Prostate gland (tissue), 2 donors: ENCODE measurements at regions not wholly inside any gene's neighbourhood (a gene's known extent, or its start where the extent isn't known, plus 50 kb on each side); places are given as distances from the start of the nearest gene placed in this dataset.
A peak's percentile ranks its signal among the peaks of the same experiment; 100 is the strongest.

ENCODE experiments used
- DNase-seq: peaks from one replicate; pipeline ENCODE4 v3.0.0-alpha.2; 2019; ENCODE audit warnings: low spot score
- H3K27ac ChIP-seq, 2 donors: fragments of 200-600 bp; sonication (generic); 2 replicates each; pipeline ENCODE4 v1.5.1; 2017 to 2019
- H3K27me3 ChIP-seq: fragments of 200-600 bp; sonication (generic); replicated peaks from 2 replicates; pipeline ENCODE4 v1.5.1; 2019; ENCODE audit not compliant: insufficient read depth
- H3K36me3 ChIP-seq, 2 donors: fragments of 200-600 bp; sonication (generic); 1 replicate in 1 of 2; 2 replicates in 1 of 2; pipeline versions ENCODE4 v1.5.1 to v1.8.1; 2017 to 2019
- H3K4me1 ChIP-seq: fragments of 200-600 bp; sonication (generic); replicated peaks from 2 replicates; pipeline ENCODE4 v1.5.1; 2019
- H3K4me3 ChIP-seq, 2 donors: fragments of 200-600 bp; sonication (generic); 2 replicates each; pipeline ENCODE4 v1.5.1; 2017 to 2019
- H3K9me3 ChIP-seq: fragments of 200-600 bp; sonication (generic); 2 replicates; pipeline ENCODE4 v1.5.1; 2017
- CTCF ChIP-seq, 4 experiments: fragments of 200-600 bp in 2 of 4; fragments of 450-650 bp in 2 of 4; sonication (generic) in 2 of 4; IDR thresholded peaks; 1 replicate in 3 of 4; 2 replicates in 1 of 4; pipeline ENCODE4 v1.5.1; 2016 to 2019; ENCODE audit warnings: antibody characterized with exemption in 4 of 4, mild to moderate bottlenecking in 2 of 4, moderate library complexity in 2 of 4
- POLR2A ChIP-seq: fragments of 450-650 bp; IDR thresholded peaks from one replicate; pipeline ENCODE4 v1.6.1; 2016; ENCODE audit warnings: antibody characterized with exemption, mild to moderate bottlenecking
- POLR2AphosphoS5 ChIP-seq: sonication (generic); formaldehyde crosslinking; IDR thresholded peaks from one replicate; pipeline ENCODE4 v1.6.1; 2017; ENCODE audit warnings: antibody characterized with exemption
- WGBS: methylation state at CpG from one replicate; pipeline ENCODE4 v1.1.5; 2018; 5-methylcytosine and 5-hydroxymethylcytosine counted together
- intact Hi-C: fragments of 100-400 bp; cut with DNase I; formaldehyde crosslinking; loops from one replicate; pipeline ENCODE4 v1.14.2; 2022

GRCh38 chr6:146896960-146897701 lies 298.4 kb downstream of the ADGB start:
- Histone ChIP-seq H3K36me3 (no peaks in the 10 kb centered on the region), H3K27ac (no peak overlapping the region), H3K4me1 (no peaks in the 10 kb centered on the region), H3K9me3 (no peaks in the 10 kb centered on the region), H3K27me3 (no peaks in the 10 kb centered on the region), H3K4me3 (no peak overlapping the region)
- TF ChIP-seq CTCF (IDR thresholded peaks at IDR 0.05): no peak
- TF ChIP-seq POLR2AphosphoS5: no peak
- TF ChIP-seq POLR2A: no peak
- intact Hi-C loops: no loop called here
- no peak for DNase-seq
- WGBS: 77% methylated on average over 4 of the region's 4 CpGs

GRCh38 chr6:146898069-146898887 lies 299.5 kb downstream of the ADGB start:
- H3K27ac ChIP-seq: no peak overlapping the region
- intact Hi-C loops: no loop called here
- no peaks in the 10 kb centered on the region for H3K4me1 ChIP-seq
- no peaks in the 10 kb centered on the region for H3K9me3 ChIP-seq
- H3K27me3 ChIP-seq: no peaks in the 10 kb centered on the region
- TF ChIP-seq POLR2A (no peak), CTCF (IDR thresholded peaks at IDR 0.05) (no peak), POLR2AphosphoS5 (no peak)
- H3K4me3 ChIP-seq: no peak overlapping the region
- no peak for DNase-seq
- no peaks in the 10 kb centered on the region for H3K36me3 ChIP-seq
- 76% methylated on average over 6 of the region's 6 CpGs for WGBS

GRCh38 chr6:146898888-146899227 lies 300.1 kb downstream of the ADGB start:
- no peak for DNase-seq
- intact Hi-C loops: no loop called here
- H3K36me3 ChIP-seq: no peaks in the 10 kb centered on the region
- 87% methylated on average over 3 of the region's 3 CpGs for WGBS
- no peak for TF ChIP-seq POLR2A
- TF ChIP-seq POLR2AphosphoS5: no peak
- no peak for TF ChIP-seq CTCF (IDR thresholded peaks at IDR 0.05)
- no peaks in the 10 kb centered on the region for H3K9me3 ChIP-seq
- no peaks in the 10 kb centered on the region for H3K4me1 ChIP-seq
- no peaks in the 10 kb centered on the region for H3K27me3 ChIP-seq
- H3K27ac ChIP-seq: no peak overlapping the region
- H3K4me3 ChIP-seq: no peak overlapping the region

GRCh38 chr6:146901940-146902816 lies 302.0 kb upstream of the STXBP5 start:
- no peak for DNase-seq
- no peaks in the 10 kb centered on the region for H3K27me3 ChIP-seq
- TF ChIP-seq CTCF (IDR thresholded peaks at IDR 0.05) (peak in 1 of 4 experiments; percentile 14), POLR2A (no peak)
- intact Hi-C loops: no loop called here
- H3K4me1 ChIP-seq: peaks cover 2% of the 10 kb centered on the region
- no peak overlapping the region for H3K4me3 ChIP-seq
- 86% methylated on average over 6 of the region's 6 CpGs for WGBS
- no peaks in the 10 kb centered on the region for H3K36me3 ChIP-seq
- H3K27ac ChIP-seq: no peak overlapping the region
- no peaks in the 10 kb centered on the region for H3K9me3 ChIP-seq
